ENCODE measurements at regions not wholly inside any gene's neighbourhood (a gene's known extent, or its start where the extent isn't known, plus 50 kb on each side); places are given as distances from the start of the nearest gene placed in this dataset.

- TF ChIP-seq, protein P1, sequence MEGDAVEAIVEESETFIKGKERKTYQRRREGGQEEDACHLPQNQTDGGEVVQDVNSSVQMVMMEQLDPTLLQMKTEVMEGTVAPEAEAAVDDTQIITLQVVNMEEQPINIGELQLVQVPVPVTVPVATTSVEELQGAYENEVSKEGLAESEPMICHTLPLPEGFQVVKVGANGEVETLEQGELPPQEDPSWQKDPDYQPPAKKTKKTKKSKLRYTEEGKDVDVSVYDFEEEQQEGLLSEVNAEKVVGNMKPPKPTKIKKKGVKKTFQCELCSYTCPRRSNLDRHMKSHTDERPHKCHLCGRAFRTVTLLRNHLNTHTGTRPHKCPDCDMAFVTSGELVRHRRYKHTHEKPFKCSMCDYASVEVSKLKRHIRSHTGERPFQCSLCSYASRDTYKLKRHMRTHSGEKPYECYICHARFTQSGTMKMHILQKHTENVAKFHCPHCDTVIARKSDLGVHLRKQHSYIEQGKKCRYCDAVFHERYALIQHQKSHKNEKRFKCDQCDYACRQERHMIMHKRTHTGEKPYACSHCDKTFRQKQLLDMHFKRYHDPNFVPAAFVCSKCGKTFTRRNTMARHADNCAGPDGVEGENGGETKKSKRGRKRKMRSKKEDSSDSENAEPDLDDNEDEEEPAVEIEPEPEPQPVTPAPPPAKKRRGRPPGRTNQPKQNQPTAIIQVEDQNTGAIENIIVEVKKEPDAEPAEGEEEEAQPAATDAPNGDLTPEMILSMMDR (conservative IDR thresholded peaks at IDR 0.05 in 1 of 2, IDR thresholded peaks at IDR 0.05 in 1 of 2; ENCODE audit: low read depth in 1 of 2, low read length in 2 of 2), result no peak
- TF ChIP-seq EZH2 (IDR thresholded peaks at IDR 0.05; ENCODE audit: low read length, missing control alignments), result no peak
These were observed 153.5 kb upstream of the HMGA2 start for GRCh38 chr12:65670775-65671174.

Measured in fibroblast of lung (primary cell).